GM21576 (cell line): ENCODE measurements at regions not wholly inside any gene's neighbourhood (a gene's known extent, or its start where the extent isn't known, plus 50 kb on each side); places are given as distances from the start of the nearest gene placed in this dataset.

Experiments
- ATAC-seq: cut with Tn5 transposase; IDR thresholded peaks from one replicate; pipeline ENCODE4 v1.9.1; 2021; ENCODE audit warnings: mild to moderate bottlenecking, moderate library complexity; ENCODE audit not compliant: unreplicated experiment

GRCh38 chr1:82861749-82862148 lies 1061.0 kb downstream of the ADGRL2 start:
- ATAC-seq = no peak

- no peak for ATAC-seq
Measured at GRCh38 chr1:82858031-82858430, 1057.3 kb downstream of the ADGRL2 start.

- no peak for ATAC-seq
Measured at GRCh38 chr1:82849460-82849859, 1048.7 kb downstream of the ADGRL2 start.

GRCh38 chr1:82848043-82848442 lies 1047.3 kb downstream of the ADGRL2 start:
- no peak for ATAC-seq

GRCh38 chr1:82845866-82846265 lies 1045.1 kb downstream of the ADGRL2 start:
- ATAC-seq = no peak

- no peak for ATAC-seq
Measured at GRCh38 chr1:82844911-82845827, 1044.4 kb downstream of the ADGRL2 start.

- ATAC-seq = no peak
Measured at GRCh38 chr1:82844447-82844846, 1043.7 kb downstream of the ADGRL2 start.

GRCh38 chr1:82843876-82844275 lies 1043.1 kb downstream of the ADGRL2 start:
- ATAC-seq = no peak

- no peak for ATAC-seq
Measured at GRCh38 chr1:82840192-82840591, 1039.5 kb downstream of the ADGRL2 start.

GRCh38 chr1:82837766-82838465 lies 1037.2 kb downstream of the ADGRL2 start:
- ATAC-seq = no peak

- no peak for ATAC-seq
Measured at GRCh38 chr1:82836973-82837680, 1036.4 kb downstream of the ADGRL2 start.

- ATAC-seq = no peak
Measured at GRCh38 chr1:82836213-82836972, 1035.7 kb downstream of the ADGRL2 start.

- no peak for ATAC-seq
Measured at GRCh38 chr1:82830690-82831380, 1030.1 kb downstream of the ADGRL2 start.

GRCh38 chr1:82829527-82829926 lies 1028.8 kb downstream of the ADGRL2 start:
- ATAC-seq = no peak

GRCh38 chr1:82823876-82824275 lies 1023.1 kb downstream of the ADGRL2 start:
- no peak for ATAC-seq

GRCh38 chr1:82820816-82821215 lies 1020.1 kb downstream of the ADGRL2 start:
- ATAC-seq = no peak

GRCh38 chr1:82819234-82819633 lies 1018.5 kb downstream of the ADGRL2 start:
- ATAC-seq = no peak

- no peak for ATAC-seq
Measured at GRCh38 chr1:82818586-82818985, 1017.9 kb downstream of the ADGRL2 start.

- ATAC-seq = no peak
Measured at GRCh38 chr1:82813386-82813785, 1012.7 kb downstream of the ADGRL2 start.

- no peak for ATAC-seq
Measured at GRCh38 chr1:82810601-82811000, 1009.9 kb downstream of the ADGRL2 start.
